Caco-2 (cell line): ENCODE measurements at regions not wholly inside any gene's neighbourhood (a gene's known extent, or its start where the extent isn't known, plus 50 kb on each side); places are given as distances from the start of the nearest gene placed in this dataset.

Experiments
- BruUV-seq: library from RNA; stranded (reverse); fragments of 400-500 nt; replicated peaks from 2 replicates; lab custom pipeline; 2021; lab: Mats Ljungman, UMichigan
- CTCF ChIA-PET: fragments of 300-600 bp; sonication (Branson Sonifier 250); formaldehyde crosslinking; loops from one replicate; lab custom pipeline; 2022; ENCODE audit warnings: antibody characterized with exemption; lab: Charles Lee
- POLR2A ChIA-PET: fragments of 300-600 bp; sonication (Branson Sonifier 250); formaldehyde crosslinking; loops from one replicate; lab custom pipeline; 2022; ENCODE audit warnings: antibody characterized with exemption; lab: Charles Lee
- DNase-seq, 2 experiments: peaks; one replicate each; pipeline versions ENCODE4 v3.0.0 to v3.0.0-alpha.2; 2020 to 2022
- H3K27me3 ChIP-seq: replicated peaks from 2 replicates; pipeline ENCODE4 v1.6.0; 2011; ENCODE audit warnings: low read length; ENCODE audit not compliant: control insufficient read depth, insufficient read depth
- H3K36me3 ChIP-seq: 2 replicates; pipeline ENCODE4 v1.5.1; 2011; ENCODE audit warnings: low read length; ENCODE audit not compliant: control insufficient read depth, insufficient read depth
- H3K4me1 ChIP-seq: fragments of 250-450 bp; sonication (Bioruptor Pico); 2 replicates; pipeline ENCODE4 v1.5.1; 2020; ENCODE audit warnings: mild to moderate bottlenecking
- H3K4me3 ChIP-seq: 2 replicates; pipeline ENCODE4 v1.5.1; 2011; ENCODE audit warnings: low read depth, mild to moderate bottlenecking, control low read depth, low read length
- H3K9me3 ChIP-seq: fragments of 250-450 bp; sonication (Bioruptor Pico); 2 replicates; pipeline ENCODE4 v1.5.1; 2020; ENCODE audit warnings: mild to moderate bottlenecking, moderate library complexity
- H3K27ac Mint-ChIP-seq: one replicate; pipeline ENCODE4 v1.8.0; 2022; ENCODE audit warnings: mixed read lengths; ENCODE audit not compliant: unreplicated experiment
- H3K27me3 Mint-ChIP-seq: one replicate; pipeline ENCODE4 v1.8.0; 2022; ENCODE audit warnings: mixed read lengths; ENCODE audit not compliant: insufficient read depth, unreplicated experiment
- H3K36me3 Mint-ChIP-seq: one replicate; pipeline ENCODE4 v1.8.0; 2022; ENCODE audit warnings: mild to moderate bottlenecking, mixed read lengths; ENCODE audit not compliant: insufficient read depth, unreplicated experiment
- H3K4me1 Mint-ChIP-seq: one replicate; pipeline ENCODE4 v1.8.0; 2022; ENCODE audit warnings: low read depth, mixed read lengths; ENCODE audit not compliant: unreplicated experiment
- H3K4me3 Mint-ChIP-seq: one replicate; pipeline ENCODE4 v1.8.0; 2022; ENCODE audit warnings: mild to moderate bottlenecking, moderate library complexity, mixed read lengths; ENCODE audit not compliant: unreplicated experiment
- H3K9me3 Mint-ChIP-seq: one replicate; pipeline ENCODE4 v1.8.0; 2022; ENCODE audit warnings: mixed read lengths; ENCODE audit not compliant: unreplicated experiment
- intact Hi-C: fragments of 100-400 bp; cut with micrococcal nuclease; formaldehyde crosslinking; loops from one replicate; pipeline ENCODE4 v1.10.0; 2022; ENCODE audit not compliant: unreplicated experiment
- TF ChIP-seq, protein P1 (sequence below), 2 experiments: fragments of 200-600 bp in 1 of 2; IDR thresholded peaks; 1 replicate in 1 of 2; 2 replicates in 1 of 2; pipeline versions ENCODE4 v1.5.1 to v1.8.0; 2011 to 2022; ENCODE audit warnings: antibody characterized with exemption in 1 of 2, control low read depth in 1 of 2, inconsistent platforms in 1 of 2, low read depth in 1 of 2, low read length in 1 of 2, mild to moderate bottlenecking in 1 of 2, moderate library complexity in 1 of 2; ENCODE audit not compliant: insufficient read depth in 1 of 2, severe bottlenecking in 1 of 2, unreplicated experiment in 1 of 2

DNA sequence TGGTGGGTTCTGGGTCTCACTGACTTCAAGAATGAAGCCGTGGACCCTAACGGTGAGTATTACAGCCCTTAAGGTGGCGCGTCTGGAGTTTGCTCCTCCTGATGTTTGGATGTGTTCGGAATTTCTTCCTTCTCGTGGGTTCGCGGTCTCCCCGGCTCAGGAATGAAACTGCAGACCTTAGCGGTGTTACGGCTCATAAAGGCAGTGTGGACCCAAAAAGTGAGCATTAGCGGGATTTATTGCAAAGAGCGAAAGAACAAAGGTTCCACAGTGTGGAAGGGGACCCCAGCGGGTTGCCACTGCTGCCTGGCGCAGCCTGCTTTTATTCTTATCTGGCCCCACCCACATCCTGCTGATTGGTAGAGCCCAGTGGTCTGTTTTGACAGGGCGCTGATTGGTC lies 420.5 kb upstream of the BCHE start:
- H3K27ac Mint-ChIP-seq, result no peak overlapping the region
- CTCF ChIA-PET, result no interaction called here
- no peaks in the 10 kb centered on the region for H3K9me3 Mint-ChIP-seq

DNA sequence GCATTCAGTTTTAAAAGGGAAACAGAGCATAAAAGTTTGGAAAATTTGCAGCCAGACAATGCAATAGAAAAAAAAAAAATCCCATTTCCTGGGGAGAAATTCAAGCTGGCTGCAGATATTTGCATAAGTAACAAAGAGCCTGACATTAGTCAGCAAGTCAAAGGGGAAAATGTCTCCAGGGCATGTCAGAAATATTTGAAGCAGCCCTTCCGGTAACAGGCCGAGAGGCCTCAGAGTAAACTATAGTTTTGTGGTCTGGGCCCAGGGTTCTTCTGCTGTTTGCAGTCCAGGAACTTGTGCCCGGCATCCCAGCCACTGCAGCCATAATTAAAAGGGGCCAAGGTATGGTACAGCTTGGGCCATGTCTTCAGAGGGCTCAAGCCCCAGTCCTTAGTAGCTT lies 411.6 kb upstream of the BCHE start:
- no TSS peak for BruUV-seq
- CTCF ChIA-PET, result no interaction called here
- peaks cover 8% of the 10 kb centered on the region for H3K9me3 Mint-ChIP-seq

More for the DNA sequence above, 420.5 kb upstream of the BCHE start:
- H3K4me3 Mint-ChIP-seq, result no peak overlapping the region
- no peaks in the 10 kb centered on the region for H3K36me3 Mint-ChIP-seq
- intact Hi-C loops, result no loop called here
- no peaks in the 10 kb centered on the region for H3K9me3 ChIP-seq
- no peaks in the 10 kb centered on the region for H3K36me3 ChIP-seq
- TF ChIP-seq, protein P1, sequence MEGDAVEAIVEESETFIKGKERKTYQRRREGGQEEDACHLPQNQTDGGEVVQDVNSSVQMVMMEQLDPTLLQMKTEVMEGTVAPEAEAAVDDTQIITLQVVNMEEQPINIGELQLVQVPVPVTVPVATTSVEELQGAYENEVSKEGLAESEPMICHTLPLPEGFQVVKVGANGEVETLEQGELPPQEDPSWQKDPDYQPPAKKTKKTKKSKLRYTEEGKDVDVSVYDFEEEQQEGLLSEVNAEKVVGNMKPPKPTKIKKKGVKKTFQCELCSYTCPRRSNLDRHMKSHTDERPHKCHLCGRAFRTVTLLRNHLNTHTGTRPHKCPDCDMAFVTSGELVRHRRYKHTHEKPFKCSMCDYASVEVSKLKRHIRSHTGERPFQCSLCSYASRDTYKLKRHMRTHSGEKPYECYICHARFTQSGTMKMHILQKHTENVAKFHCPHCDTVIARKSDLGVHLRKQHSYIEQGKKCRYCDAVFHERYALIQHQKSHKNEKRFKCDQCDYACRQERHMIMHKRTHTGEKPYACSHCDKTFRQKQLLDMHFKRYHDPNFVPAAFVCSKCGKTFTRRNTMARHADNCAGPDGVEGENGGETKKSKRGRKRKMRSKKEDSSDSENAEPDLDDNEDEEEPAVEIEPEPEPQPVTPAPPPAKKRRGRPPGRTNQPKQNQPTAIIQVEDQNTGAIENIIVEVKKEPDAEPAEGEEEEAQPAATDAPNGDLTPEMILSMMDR (IDR thresholded peaks at IDR 0.05; ENCODE audit: insufficient read depth in 1 of 2, low read depth in 1 of 2, low read length in 1 of 2, severe bottlenecking in 1 of 2, unreplicated experiment in 1 of 2), result no peak
- H3K4me3 ChIP-seq, result no peak overlapping the region
- no peaks in the 10 kb centered on the region for H3K27me3 Mint-ChIP-seq
- BruUV-seq, result no TSS peak
- H3K4me1 ChIP-seq, result no peaks in the 10 kb centered on the region
- POLR2A ChIA-PET, result no interaction called here
- H3K27me3 ChIP-seq, result no peaks in the 10 kb centered on the region
- no peaks in the 10 kb centered on the region for H3K4me1 Mint-ChIP-seq
- no peak for DNase-seq

GRCh38 chr3:166243511-166243910 lies 406.3 kb upstream of the BCHE start:
- no peaks in the 10 kb centered on the region for H3K27me3 ChIP-seq
- TF ChIP-seq, protein P1 (IDR thresholded peaks at IDR 0.05; ENCODE audit: insufficient read depth in 1 of 2, low read depth in 1 of 2, low read length in 1 of 2, severe bottlenecking in 1 of 2, unreplicated experiment in 1 of 2), result no peak
- no peaks in the 10 kb centered on the region for H3K9me3 Mint-ChIP-seq
- no peaks in the 10 kb centered on the region for H3K9me3 ChIP-seq
- no peaks in the 10 kb centered on the region for H3K27me3 Mint-ChIP-seq
- no peaks in the 10 kb centered on the region for H3K4me1 ChIP-seq
- no peak overlapping the region for H3K27ac Mint-ChIP-seq
- no peak overlapping the region for H3K4me3 ChIP-seq
- ChIA-PET CTCF (no interaction called here), POLR2A (no interaction called here)
- H3K4me3 Mint-ChIP-seq, result no peak overlapping the region
- no peaks in the 10 kb centered on the region for H3K36me3 Mint-ChIP-seq
- intact Hi-C loops, result no loop called here
- H3K4me1 Mint-ChIP-seq, result no peaks in the 10 kb centered on the region
- DNase-seq, result no peak
- BruUV-seq, result no TSS peak
- no peaks in the 10 kb centered on the region for H3K36me3 ChIP-seq

More for the DNA sequence above, 411.6 kb upstream of the BCHE start:
- Histone ChIP-seq H3K4me3 (no peak overlapping the region), H3K4me1 (no peaks in the 10 kb centered on the region), H3K9me3 (no peaks in the 10 kb centered on the region), H3K27me3 (no peaks in the 10 kb centered on the region), H3K36me3 (no peaks in the 10 kb centered on the region)
- Mint-ChIP-seq H3K27ac (no peak overlapping the region), H3K36me3 (no peaks in the 10 kb centered on the region), H3K4me1 (no peaks in the 10 kb centered on the region), H3K27me3 (no peaks in the 10 kb centered on the region), H3K4me3 (no peak overlapping the region)
- TF ChIP-seq, protein P1 (IDR thresholded peaks at IDR 0.05; ENCODE audit: insufficient read depth in 1 of 2, low read depth in 1 of 2, low read length in 1 of 2, severe bottlenecking in 1 of 2, unreplicated experiment in 1 of 2), result no peak
- POLR2A ChIA-PET, result no interaction called here
- intact Hi-C loops, result no loop called here
- no peak for DNase-seq
